ENCODE measurements at regions not wholly inside any gene's neighbourhood (a gene's known extent, or its start where the extent isn't known, plus 50 kb on each side); places are given as distances from the start of the nearest gene placed in this dataset.

- TF ChIP-seq CTCF (IDR thresholded peaks at IDR 0.05) (no peak), POLR2AphosphoS5 (IDR thresholded peaks at IDR 0.05) (no peak)
Measured at GRCh38 chr21:24014381-24014780, 1592.9 kb downstream of the MRPL39 start.
